SK-N-SH treated with all-trans-retinoic acid at 6 μM for 48 hours (cell line): ENCODE measurements at regions not wholly inside any gene's neighbourhood (a gene's known extent, or its start where the extent isn't known, plus 50 kb on each side); places are given as distances from the start of the nearest gene placed in this dataset.
"Not testable (repeated sequence)": the region's sequence is repeated elsewhere in the genome, so short reads cannot be mapped to it uniquely, and the experiment has no call there.

ENCODE experiments used
- ARNTL ChIP-seq: fragments of 450-650 bp; formaldehyde crosslinking; IDR thresholded peaks from 2 replicates; pipeline ENCODE4 v1.5.0; 2020; ENCODE audit warnings: low read depth, mild to moderate bottlenecking, moderate library complexity, borderline replicate concordance
- BACH2 ChIP-seq: fragments of 250-450 bp; sonication (Bioruptor Pico); IDR thresholded peaks from 2 replicates; pipeline ENCODE4 v1.9.0; 2021; ENCODE audit warnings: mild to moderate bottlenecking, borderline replicate concordance
- CREB5 ChIP-seq: fragments of 250-450 bp; sonication (Bioruptor Pico); IDR thresholded peaks from 2 replicates; pipeline ENCODE4 v1.5.1; 2020; ENCODE audit warnings: low read depth, mild to moderate bottlenecking, moderate library complexity
- CSDC2 ChIP-seq: fragments of 250-450 bp; sonication (Bioruptor Pico); IDR thresholded peaks from 2 replicates; pipeline ENCODE4 v1.5.0; 2020; ENCODE audit warnings: mild to moderate bottlenecking, moderate library complexity
- CSRNP3 ChIP-seq: fragments of 250-450 bp; sonication (Bioruptor Pico); IDR thresholded peaks from 2 replicates; pipeline ENCODE4 v1.5.1; 2021; ENCODE audit warnings: mild to moderate bottlenecking, moderate library complexity
- OSR1 ChIP-seq: fragments of 250-450 bp; sonication (Bioruptor Pico); IDR thresholded peaks from 2 replicates; pipeline ENCODE4 v1.8.0; 2022; ENCODE audit warnings: moderate library complexity, mild to moderate bottlenecking, inconsistent platforms
- PATZ1 ChIP-seq: fragments of 250-450 bp; sonication (Bioruptor Pico); IDR thresholded peaks from 2 replicates; pipeline ENCODE4 v1.8.0; 2020; ENCODE audit warnings: mild to moderate bottlenecking, moderate library complexity, borderline replicate concordance
- RARB ChIP-seq: fragments of 250-450 bp; sonication (Bioruptor Pico); IDR thresholded peaks from 2 replicates; pipeline ENCODE4 v1.8.0; 2021; ENCODE audit warnings: mild to moderate bottlenecking, moderate library complexity
- TCF4 ChIP-seq: fragments of 250-450 bp; sonication (Bioruptor Pico); IDR thresholded peaks from 2 replicates; pipeline ENCODE4 v1.8.0; 2021; ENCODE audit warnings: mild to moderate bottlenecking, moderate library complexity, borderline replicate concordance
- TOX ChIP-seq: fragments of 250-450 bp; sonication (Bioruptor Pico); IDR thresholded peaks from 2 replicates; pipeline ENCODE4 v1.8.0; 2021; ENCODE audit warnings: mild to moderate bottlenecking, moderate library complexity, borderline replicate concordance
- ZFP3 ChIP-seq: fragments of 250-450 bp; sonication (Bioruptor Pico); IDR thresholded peaks from 2 replicates; pipeline ENCODE4 v1.5.0; 2020; ENCODE audit warnings: mild to moderate bottlenecking, moderate library complexity

DNA sequence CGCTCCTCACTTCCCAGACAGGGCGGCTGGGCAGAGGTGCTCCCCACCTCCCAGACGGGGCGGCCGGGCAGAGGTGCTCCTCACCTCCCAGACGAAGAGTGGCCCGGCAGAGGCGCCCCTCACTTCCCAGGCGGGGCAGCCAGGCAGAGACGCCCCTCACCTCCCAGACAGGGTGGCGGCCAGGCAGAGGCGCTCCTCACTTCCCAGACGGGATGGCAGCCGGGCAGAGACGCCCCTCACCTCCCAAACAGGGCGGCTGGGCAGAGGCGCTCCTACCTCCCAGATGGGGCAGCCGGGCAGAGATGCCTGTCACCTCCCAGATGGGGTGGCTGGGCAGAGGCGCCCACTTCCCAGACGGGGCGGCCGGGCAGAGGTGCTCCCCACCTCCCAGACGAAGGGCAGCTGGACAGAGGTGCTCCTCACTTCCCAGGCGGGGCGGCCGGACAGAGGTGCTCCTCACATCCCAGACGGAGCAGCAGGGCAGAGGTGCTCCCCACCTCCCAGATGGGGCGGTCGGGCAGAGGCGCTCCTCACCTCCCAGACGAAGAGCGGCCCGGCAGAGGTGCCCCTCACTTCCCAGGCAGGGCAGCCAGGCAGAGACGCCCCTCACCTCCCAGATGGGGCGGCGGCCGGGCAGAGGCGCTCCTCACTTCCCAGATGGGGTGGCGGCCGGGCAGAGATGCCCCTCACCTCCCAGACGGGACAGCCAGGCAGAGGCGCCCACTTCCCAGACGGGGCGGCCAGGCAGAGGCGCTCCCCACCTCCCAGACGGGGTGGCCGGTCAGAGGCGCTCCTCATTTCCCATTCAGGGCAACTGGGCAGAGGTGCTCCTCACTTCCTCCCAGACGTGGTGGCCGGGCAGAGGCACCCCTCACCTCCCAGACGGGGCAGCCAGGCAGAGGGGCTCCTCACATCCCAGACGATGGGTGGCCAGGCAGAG is 176.9 kb downstream of the NUF2 start:
- not testable (repeated sequence) for TF ChIP-seq ARNTL (CRISPR knock-in tag); CREB5 (CRISPR knock-in tag); BACH2 (CRISPR knock-in tag); RARB (CRISPR knock-in tag); CSDC2 (CRISPR knock-in tag); PATZ1 (CRISPR knock-in tag); CSRNP3 (CRISPR knock-in tag); TOX (CRISPR knock-in tag); OSR1 (CRISPR knock-in tag); ZFP3; TCF4 (CRISPR knock-in tag)
